Activated naive CD4-positive, alpha-beta T cell treated with anti-CD3 and anti-CD28 coated beads, Interleukin-2, amount 50 U/mL, for 72 hours (primary cell): ENCODE measurements at regions not wholly inside any gene's neighbourhood (a gene's known extent, or its start where the extent isn't known, plus 50 kb on each side); places are given as distances from the start of the nearest gene placed in this dataset.

Source experiments
- ATAC-seq, 2 donors: fragments of 150-1000 bp; cut with Tn5 transposase; 2 replicates each; pipeline ENCODE4 v1.10.0; 2021; ENCODE audit warnings: mild to moderate bottlenecking in 2 of 2, moderate library complexity in 2 of 2
- DNase-seq, 2 donors: peaks; one replicate each; pipeline ENCODE4 v3.0.0; 2021 to 2022; ENCODE audit warnings: low spot score in 2 of 2
- H3K27ac Mint-ChIP-seq, 2 donors: one replicate each; pipeline ENCODE4 v1.8.0; 2022; ENCODE audit warnings: mild to moderate bottlenecking in 2 of 2, mixed read lengths in 2 of 2
- H3K36me3 Mint-ChIP-seq, 2 donors: one replicate each; pipeline ENCODE4 v1.8.0; 2022; ENCODE audit warnings: mixed read lengths in 2 of 2
- H3K9me3 Mint-ChIP-seq, 2 donors: one replicate each; pipeline ENCODE4 v1.8.0; 2022; ENCODE audit warnings: mixed read lengths in 2 of 2

DNA sequence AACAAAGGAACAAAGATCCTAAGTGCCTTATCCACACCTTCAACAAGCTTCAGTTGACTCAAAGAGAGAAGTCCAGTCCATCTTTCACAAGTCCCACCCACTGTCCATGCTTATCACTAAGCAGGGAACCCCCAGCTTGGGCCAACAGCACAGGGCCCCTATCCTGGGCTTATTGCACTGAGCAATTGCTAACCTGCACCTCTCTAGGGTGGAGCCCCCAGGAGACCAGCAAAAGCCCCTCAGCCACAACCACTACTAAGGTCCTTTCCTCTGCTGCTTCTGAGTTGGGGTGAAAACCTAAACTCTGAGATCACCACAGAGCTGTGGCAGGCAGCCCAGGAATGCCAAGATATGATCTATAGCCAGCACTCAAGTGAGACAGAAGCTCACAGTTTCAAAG lies 96.7 kb upstream of the PBDC1 start:
- no peaks in the 10 kb centered on the region for H3K9me3 Mint-ChIP-seq
- ATAC-seq, result no peak

DNA sequence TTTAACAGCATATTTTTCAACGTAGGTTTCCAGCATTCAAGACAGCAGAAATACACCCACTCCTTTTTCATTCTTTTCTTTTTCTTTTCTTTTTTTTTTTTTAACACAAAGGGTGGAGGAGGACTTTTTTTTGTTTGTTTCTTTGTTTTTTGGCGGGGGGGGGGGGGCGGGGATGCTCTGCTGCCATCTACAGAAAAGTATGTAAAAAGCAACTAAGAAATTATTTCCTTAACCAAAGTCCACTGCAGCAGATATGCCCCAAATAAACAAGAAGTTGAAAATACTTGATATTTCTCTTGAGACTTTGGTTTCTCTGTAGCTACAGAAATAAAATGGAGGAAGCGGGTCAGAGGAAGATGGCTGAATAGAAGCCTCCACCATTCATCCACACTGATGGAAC lies 63.2 kb upstream of the PBDC1 start:
- ATAC-seq, result no peak
- Mint-ChIP-seq H3K9me3 (no peaks in the 10 kb centered on the region), H3K36me3 (no peaks in the 10 kb centered on the region), H3K27ac (no peak overlapping the region)
- no peak for DNase-seq

More for the DNA sequence above, 96.7 kb upstream of the PBDC1 start:
- DNase-seq, result no peak
- H3K36me3 Mint-ChIP-seq, result no peaks in the 10 kb centered on the region
- H3K27ac Mint-ChIP-seq, result no peak overlapping the region
